ENCODE measurements at regions not wholly inside any gene's neighbourhood (a gene's known extent, or its start where the extent isn't known, plus 50 kb on each side); places are given as distances from the start of the nearest gene placed in this dataset.
"Not testable (repeated sequence)": the region's sequence is repeated elsewhere in the genome, so short reads cannot be mapped to it uniquely, and the experiment has no call there.

DNA sequence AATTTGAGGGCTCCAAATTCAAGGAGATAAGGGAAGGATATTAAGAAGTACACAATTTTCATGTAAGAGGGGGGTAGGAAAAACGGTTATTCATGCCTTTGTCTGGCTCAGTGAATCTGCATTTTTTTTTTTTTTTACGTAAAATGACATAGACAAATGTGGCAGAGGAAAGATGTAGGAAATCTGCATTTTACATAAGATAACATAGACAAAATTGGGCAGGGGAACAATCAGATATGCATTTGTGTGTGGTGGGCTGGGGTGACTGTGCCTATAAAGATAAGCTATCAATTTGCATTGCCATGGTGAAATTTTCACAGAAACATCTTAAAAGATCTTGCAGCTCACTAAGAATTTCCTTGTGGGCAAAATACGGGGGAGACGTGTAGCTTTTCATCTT is 92.7 kb upstream of the GPR141 start:
- intact Hi-C loops (cut with DNase I), result no loop called here

DNA sequence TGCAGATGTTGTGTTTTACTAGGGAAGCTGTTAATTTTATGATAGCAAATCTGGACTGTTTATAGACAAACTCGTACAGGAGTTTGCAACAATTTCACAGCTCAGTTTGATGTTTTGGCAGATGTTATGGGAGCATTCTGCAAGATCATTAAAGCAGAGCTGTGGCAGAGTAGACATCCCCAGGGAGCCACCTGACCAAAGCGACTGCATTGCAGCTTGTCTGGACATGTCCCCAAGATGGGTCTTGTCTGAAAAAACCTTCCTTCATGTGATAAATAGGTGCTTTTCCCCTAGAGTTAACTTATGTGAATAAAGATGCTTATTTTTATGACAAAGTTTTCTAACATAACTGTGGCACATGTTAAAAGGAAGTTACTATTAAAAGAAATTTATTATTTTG is 91.2 kb upstream of the GPR141 start:
- no peaks in the 10 kb centered on the region for H3K27me3 ChIP-seq
- H3K4me3 ChIP-seq, result no peak overlapping the region
- no peaks in the 10 kb centered on the region for H3K36me3 ChIP-seq
- no peak overlapping the region for H3K9ac ChIP-seq (ENCODE audit: low read depth in 2 of 2, low read length in 2 of 2)
- no peaks in the 10 kb centered on the region for H3K4me1 ChIP-seq
- intact Hi-C loops (cut with DNase I), result no loop called here
- no peak for DNase-seq
- no peak for TF ChIP-seq CTCF (IDR thresholded peaks at IDR 0.05)
- H3K9me3 ChIP-seq, result no peaks in the 10 kb centered on the region
- H3K27ac ChIP-seq, result no peak overlapping the region

More for the DNA sequence above, 92.7 kb upstream of the GPR141 start:
- H3K36me3 ChIP-seq, result no peaks in the 10 kb centered on the region
- H3K4me3 ChIP-seq, result no peak overlapping the region
- no peaks in the 10 kb centered on the region for H3K27me3 ChIP-seq
- no peak for DNase-seq
- no peak overlapping the region for H3K27ac ChIP-seq
- H3K4me1 ChIP-seq, result no peaks in the 10 kb centered on the region
- no peak overlapping the region for H3K9ac ChIP-seq (ENCODE audit: low read depth in 2 of 2, low read length in 2 of 2)
- no peaks in the 10 kb centered on the region for H3K9me3 ChIP-seq
- no peak for TF ChIP-seq CTCF (IDR thresholded peaks at IDR 0.05)

- Histone ChIP-seq H3K4me3 (no peak overlapping the region), H3K27ac (no peak overlapping the region), H3K36me3 (no peaks in the 10 kb centered on the region), H3K27me3 (no peaks in the 10 kb centered on the region), H3K4me1 (no peaks in the 10 kb centered on the region), H3K9ac (ENCODE audit: low read depth in 2 of 2, low read length in 2 of 2) (no peak overlapping the region), H3K9me3 (no peaks in the 10 kb centered on the region)
- TF ChIP-seq CTCF (IDR thresholded peaks at IDR 0.05), result no peak
- intact Hi-C loops (cut with DNase I), result no loop called here
- DNase-seq, result no peak
These were observed 89.0 kb upstream of the GPR141 start for GRCh38 chr7:37594602-37595001.

- Histone ChIP-seq H3K4me1 (no peaks in the 10 kb centered on the region), H3K36me3 (no peaks in the 10 kb centered on the region), H3K27me3 (no peaks in the 10 kb centered on the region), H3K4me3 (no peak overlapping the region), H3K9ac (ENCODE audit: low read depth in 2 of 2, low read length in 2 of 2) (no peak overlapping the region), H3K9me3 (no peaks in the 10 kb centered on the region), H3K27ac (no peak overlapping the region)
- intact Hi-C loops (cut with DNase I), result no loop called here
- DNase-seq, result no peak
- no peak for TF ChIP-seq CTCF (IDR thresholded peaks at IDR 0.05)
These were observed 84.7 kb upstream of the GPR141 start for GRCh38 chr7:37598824-37599223.

DNA sequence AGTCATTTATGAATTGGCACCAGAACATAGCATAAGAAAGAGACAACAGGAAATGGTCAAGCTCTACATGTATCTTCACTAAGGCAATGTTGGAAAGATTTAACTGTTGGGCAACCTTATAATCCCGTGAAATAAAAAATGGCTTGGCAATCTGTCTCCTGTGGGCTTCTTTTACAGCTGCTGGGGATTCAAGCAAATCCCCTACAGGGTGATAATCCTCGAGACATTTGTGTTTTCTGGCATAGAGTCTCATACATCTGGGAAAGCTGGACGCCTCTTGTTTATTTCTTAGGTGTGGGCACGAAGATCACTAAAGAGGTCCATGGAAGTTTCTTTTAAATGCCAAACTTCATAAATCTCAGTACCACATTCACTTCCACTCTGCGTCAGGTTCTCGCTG is 82.2 kb upstream of the GPR141 start:
- Histone ChIP-seq H3K27ac (no peak overlapping the region), H3K36me3 (no peaks in the 10 kb centered on the region), H3K27me3 (no peaks in the 10 kb centered on the region), H3K9ac (ENCODE audit: low read depth in 2 of 2, low read length in 2 of 2) (no peak overlapping the region), H3K4me3 (no peak overlapping the region), H3K9me3 (no peaks in the 10 kb centered on the region), H3K4me1 (no peaks in the 10 kb centered on the region)
- TF ChIP-seq CTCF (IDR thresholded peaks at IDR 0.05), result no peak
- intact Hi-C loops (cut with DNase I), result no loop called here
- no peak for DNase-seq

DNA sequence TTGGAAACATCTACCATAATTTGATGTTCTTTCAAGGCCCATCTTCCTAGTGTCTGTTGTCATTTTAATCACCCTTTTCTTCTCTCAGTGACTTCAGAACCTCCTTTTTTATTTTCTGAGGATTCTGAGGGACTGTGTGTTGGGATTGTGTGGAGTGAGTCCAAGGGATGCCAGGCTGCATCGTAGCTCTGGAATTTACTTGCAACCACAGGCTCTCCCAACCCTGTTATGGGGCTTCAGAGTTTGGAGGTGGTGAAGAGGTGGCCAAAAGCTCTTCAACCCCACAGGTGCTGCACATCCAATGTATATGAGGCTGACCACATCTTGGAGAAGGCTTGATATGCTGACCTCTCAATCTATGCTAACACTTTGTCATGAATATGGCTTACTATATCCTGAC is 79.5 kb upstream of the GPR141 start:
- intact Hi-C loops (cut with DNase I), result no loop called here

GRCh38 chr7:37617406-37617805 is 66.2 kb upstream of the GPR141 start:
- H3K9me3 ChIP-seq; intact Hi-C loops (cut with DNase I); H3K4me3 ChIP-seq; H3K4me1 ChIP-seq; H3K27me3 ChIP-seq; H3K27ac ChIP-seq; H3K9ac ChIP-seq (ENCODE audit: low read depth in 2 of 2, low read length in 2 of 2); DNase-seq; H3K36me3 ChIP-seq: not testable (repeated sequence)

More for the DNA sequence above, 79.5 kb upstream of the GPR141 start:
- H3K27me3 ChIP-seq, result no peaks in the 10 kb centered on the region
- no peaks in the 10 kb centered on the region for H3K4me1 ChIP-seq
- H3K9ac ChIP-seq (ENCODE audit: low read depth in 2 of 2, low read length in 2 of 2), result no peak overlapping the region
- no peaks in the 10 kb centered on the region for H3K36me3 ChIP-seq
- TF ChIP-seq CTCF (IDR thresholded peaks at IDR 0.05), result no peak
- no peak overlapping the region for H3K27ac ChIP-seq
- no peaks in the 10 kb centered on the region for H3K9me3 ChIP-seq
- no peak for DNase-seq
- no peak overlapping the region for H3K4me3 ChIP-seq
